ENCODE measurements at regions not wholly inside any gene's neighbourhood (a gene's known extent, or its start where the extent isn't known, plus 50 kb on each side); places are given as distances from the start of the nearest gene placed in this dataset.
"Not testable (repeated sequence)": the region's sequence is repeated elsewhere in the genome, so short reads cannot be mapped to it uniquely, and the experiment has no call there.

DNA sequence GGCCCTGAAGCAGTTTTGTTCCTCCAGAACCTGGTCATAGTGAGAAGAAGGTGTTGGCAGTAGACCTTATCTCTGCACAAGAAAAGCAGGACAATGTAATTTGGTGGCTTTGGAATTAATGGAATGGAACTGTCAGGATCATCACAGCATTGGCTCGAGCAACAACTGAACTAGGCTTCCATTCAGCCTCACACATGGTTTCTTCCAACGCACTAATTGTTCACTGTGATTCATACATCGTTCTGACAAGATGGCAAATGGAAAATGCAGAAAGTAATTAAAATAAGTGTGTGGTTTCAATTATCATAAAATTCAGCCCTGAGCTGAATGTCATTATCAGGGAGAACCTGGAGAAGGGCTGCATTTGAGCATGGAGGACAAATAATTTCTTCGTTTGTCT lies 80.6 kb downstream of the MFSD1 start:
- no peak for DNase-seq

DNA sequence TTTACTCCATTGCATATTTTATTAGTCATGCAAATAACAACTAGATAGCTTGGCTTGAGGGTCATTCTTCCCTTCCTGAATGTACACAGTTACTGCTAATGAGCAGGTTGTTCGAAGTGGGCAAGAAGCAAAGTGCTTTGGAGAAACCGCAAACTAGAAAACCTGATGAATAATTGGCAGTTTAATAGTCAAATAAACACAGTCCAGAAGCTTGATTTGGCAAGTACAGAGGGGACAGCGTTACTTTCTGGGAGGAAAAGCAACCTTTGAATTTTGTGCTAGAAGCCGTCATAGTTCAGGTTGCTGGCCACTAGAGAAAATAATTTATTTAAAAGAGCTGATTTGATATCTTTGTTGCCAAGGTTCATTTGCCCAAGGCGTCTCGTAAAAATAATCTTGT lies 94.9 kb downstream of the MFSD1 start:
- no peak for DNase-seq

DNA sequence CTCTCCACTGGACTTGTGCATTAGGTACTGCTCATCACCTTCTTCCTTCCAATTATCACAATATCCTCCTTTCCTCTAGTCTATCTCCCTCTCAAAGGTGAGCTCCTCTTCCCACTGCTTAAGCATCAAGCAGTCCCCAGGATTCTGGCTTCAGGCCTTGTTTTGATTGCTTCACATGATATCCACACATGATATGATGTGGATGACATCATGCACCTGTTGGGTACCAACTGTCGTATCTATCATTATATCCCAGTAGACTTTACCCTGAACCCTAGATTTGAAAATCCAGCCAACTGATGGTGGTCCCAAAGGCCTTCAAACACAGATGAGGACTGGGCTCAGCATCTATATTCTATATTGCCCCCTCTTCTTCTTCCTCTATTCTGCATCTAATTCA lies 104.9 kb downstream of the MFSD1 start:
- no peak for DNase-seq

DNA sequence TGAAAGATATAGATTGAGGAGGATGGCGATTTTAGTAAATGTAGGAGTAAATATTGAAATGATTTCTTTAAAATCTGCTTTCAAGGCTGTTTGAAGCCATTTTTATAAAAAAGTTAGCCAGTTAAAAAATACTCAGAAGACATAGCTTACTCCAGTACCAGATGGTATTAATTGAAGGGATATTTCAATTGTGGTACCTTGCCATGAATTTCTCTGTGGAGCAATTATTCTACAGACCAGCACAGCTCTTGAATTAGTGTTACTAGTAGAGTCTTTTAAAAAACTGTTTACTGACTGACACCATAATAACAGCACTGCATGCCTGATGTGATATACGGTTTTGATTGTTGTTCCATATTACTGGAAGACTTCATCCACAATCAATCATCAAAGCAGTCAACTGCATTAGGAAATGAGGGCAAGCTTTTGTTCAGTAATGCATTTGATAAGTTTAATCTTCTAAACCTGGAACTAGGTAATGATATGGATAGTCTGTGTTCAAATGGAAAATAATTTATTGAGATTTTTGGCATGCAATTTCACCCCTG lies 106.4 kb downstream of the MFSD1 start:
- DNase-seq, result no peak

DNA sequence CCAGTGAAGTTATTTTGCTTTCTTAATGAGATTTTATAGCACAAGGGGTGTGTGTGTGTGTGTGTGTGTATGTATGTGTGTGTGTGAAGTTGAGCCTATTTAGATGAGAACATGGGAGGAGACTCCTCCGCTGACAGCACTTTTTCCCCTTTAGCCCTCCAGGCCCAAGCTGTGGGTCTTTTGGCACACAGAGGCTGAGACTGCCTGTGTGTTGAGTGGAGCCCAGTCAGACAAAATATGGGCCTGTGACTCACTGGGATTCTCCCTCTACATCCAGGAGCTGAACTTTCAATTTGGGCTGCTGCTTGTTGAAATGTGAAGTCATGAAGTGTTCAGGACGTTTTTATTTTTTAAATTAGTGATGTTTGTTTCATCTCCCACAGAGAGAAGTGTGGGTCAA lies 108.0 kb downstream of the MFSD1 start:
- no peak for DNase-seq

- DNase-seq, result no peak
Measured at GRCh38 chr3:158911586-158911985, 109.7 kb downstream of the MFSD1 start.

DNA sequence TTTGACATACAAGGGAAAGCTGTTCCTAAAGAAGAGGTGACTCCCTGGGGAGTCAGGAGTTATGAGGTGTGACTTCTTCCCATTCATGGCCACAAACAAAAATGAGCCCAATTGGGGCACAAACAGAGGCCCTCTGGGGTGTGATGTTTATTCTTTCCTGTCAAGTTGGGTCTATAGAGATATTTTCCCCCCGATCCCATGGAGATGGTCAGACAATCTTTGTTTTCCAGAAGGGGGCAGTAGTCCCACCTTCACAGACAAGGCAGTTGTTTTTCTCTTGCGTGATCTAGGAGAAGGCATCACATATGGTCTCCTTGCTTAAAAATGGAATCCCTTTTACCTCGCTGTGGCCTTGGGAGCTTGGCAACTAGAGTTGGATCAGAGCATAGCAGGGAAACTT lies 110.3 kb downstream of the MFSD1 start:
- DNase-seq, result no peak

DNA sequence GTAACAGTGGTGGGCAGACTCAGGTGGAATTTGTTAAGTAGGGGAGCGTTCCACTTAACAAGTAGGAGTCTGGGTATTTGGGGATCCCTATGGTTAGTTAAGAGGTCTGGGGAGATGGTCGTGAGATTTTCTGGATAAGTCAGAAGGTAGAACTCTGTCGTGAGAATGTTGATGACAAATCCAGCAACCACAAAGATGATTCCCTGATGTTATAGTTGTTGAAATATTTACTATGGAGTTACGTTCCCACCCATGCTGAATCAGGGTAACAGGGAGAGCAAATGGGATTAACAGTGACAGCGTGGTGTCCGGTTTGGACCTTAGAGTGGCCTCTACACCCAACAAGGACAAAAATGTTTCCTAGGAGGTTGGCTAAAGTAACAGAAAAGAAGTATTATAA lies 110.8 kb downstream of the MFSD1 start:
- DNase-seq, result no peak

GRCh38 chr3:158916111-158916510 lies 114.3 kb downstream of the MFSD1 start:
- no peak for DNase-seq

DNA sequence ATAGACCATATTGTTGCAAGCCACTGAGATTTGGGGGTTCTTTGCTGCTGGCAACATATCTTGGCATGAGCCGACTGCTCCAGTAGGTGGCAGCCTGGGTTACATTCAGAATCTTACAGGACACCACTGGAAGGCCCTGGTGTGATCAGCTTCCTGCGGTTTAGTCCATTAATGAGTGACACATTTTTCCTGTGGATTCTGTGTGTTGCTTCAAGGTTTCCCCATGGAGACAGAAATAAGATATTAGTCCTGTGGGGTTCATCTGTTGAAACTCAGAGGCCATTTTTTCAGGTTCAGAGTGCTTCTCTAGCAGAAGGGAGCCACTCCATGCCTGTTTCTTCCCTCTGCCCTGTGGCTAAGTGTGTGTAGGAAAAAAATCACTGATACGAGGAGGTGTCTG lies 116.2 kb downstream of the MFSD1 start:
- peak; percentile 17 for DNase-seq

DNA sequence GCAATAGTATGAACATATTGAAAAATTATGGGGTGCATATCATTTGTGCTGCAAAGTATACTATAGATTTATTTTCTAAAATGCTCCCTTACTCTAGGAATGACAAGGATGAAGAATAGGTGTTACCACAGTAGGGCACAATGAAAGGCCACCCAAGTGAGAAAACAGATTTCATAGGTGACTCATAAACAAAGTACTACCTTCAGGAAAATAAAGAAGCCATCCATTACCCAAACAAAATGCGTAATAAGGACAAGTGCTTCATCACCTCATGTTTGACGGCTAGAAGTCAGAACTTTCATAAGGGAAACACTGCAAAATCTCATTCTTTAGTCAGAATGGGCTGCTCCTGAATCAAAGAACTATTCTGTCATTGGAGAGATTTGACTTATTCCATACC lies 116.6 kb downstream of the MFSD1 start:
- DNase-seq, result no peak

- DNase-seq, result no peak
Measured at GRCh38 chr3:158920371-158920770, 118.5 kb downstream of the MFSD1 start.

- no peak for DNase-seq
Measured at GRCh38 chr3:158925021-158925420, 123.2 kb downstream of the MFSD1 start.

GRCh38 chr3:158925828-158926494 lies 124.1 kb downstream of the MFSD1 start:
- DNase-seq, result no peak

DNA sequence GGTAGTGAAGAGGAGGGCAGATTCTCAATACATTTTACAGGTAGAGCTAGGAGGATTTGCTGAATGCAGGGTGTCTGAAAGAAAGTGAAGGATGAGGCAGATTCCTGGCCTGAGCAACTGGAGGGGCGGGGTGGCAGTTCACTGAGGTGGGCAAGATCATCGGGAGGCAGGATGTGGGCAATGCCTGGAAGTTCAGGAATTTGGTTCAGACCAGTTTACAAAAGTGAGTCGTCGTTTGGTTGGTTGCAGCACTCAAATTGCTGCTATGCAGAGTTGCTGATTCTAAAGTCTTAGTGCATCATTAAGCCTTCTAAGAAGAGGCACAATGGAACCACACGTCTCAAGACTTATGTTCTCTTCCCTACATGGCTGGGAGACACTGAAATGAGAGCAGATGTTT lies 134.0 kb downstream of the MFSD1 start:
- no peak for DNase-seq

GRCh38 chr3:158936530-158937113 lies 134.8 kb downstream of the MFSD1 start:
- DNase-seq, result no peak

GRCh38 chr3:158950178-158950901 lies 148.5 kb downstream of the MFSD1 start:
- no peak for DNase-seq

DNA sequence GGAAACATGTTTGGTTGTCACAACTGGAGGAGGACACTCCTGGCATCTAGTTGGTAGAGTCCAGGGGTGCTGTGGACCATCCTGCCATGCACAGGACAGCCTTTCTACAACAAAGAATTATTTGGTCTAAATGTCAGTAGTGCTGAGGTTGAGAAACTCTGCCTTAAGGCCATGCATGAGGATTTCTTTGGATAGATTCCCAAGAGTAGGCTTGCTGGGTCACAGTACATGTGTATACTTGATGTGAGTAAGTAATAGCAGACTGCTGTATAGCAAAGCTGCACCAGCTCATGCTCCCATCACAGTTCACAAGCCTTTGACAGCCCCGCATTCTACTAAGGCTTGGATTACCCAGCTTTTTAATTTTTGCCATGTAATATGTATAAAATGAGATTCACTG lies 151.3 kb downstream of the MFSD1 start:
- no peak for DNase-seq

DNA sequence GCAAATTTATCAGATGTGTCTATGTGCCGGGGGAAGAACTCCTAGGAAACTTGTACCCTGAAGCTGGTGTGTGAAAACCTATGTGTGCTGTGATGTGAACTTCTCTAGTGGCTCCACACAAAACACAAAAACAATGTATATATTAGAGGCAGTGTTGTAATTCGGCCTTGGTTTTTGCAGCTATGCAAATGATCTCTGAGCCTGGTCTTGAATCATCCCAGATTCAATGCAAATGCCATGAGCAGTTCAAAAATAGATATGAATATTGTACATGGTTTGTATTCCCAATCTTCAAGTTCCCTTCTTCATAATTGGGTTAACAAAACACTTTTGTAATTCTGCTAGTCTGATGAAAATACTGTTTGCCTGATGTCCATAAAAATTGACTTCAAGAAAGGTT lies 152.6 kb downstream of the MFSD1 start:
- no peak for DNase-seq

- not testable (repeated sequence) for DNase-seq
Measured at GRCh38 chr3:158957777-158958176, 155.9 kb downstream of the MFSD1 start.

GRCh38 chr3:158958873-158959272 lies 157.0 kb downstream of the MFSD1 start:
- DNase-seq, result no peak

- DNase-seq, result no peak
Measured at GRCh38 chr3:158961471-158961870, 159.6 kb downstream of the MFSD1 start.

GRCh38 chr3:158961911-158962310 lies 160.1 kb downstream of the MFSD1 start:
- no peak for DNase-seq

- no peak for DNase-seq
Measured at GRCh38 chr3:158970006-158970405, 168.2 kb downstream of the MFSD1 start.

All from inflammatory macrophage treated with lipopolysaccharide for 4 hours (primary cell).